ENCODE measurements at regions not wholly inside any gene's neighbourhood (a gene's known extent, or its start where the extent isn't known, plus 50 kb on each side); places are given as distances from the start of the nearest gene placed in this dataset.

DNA sequence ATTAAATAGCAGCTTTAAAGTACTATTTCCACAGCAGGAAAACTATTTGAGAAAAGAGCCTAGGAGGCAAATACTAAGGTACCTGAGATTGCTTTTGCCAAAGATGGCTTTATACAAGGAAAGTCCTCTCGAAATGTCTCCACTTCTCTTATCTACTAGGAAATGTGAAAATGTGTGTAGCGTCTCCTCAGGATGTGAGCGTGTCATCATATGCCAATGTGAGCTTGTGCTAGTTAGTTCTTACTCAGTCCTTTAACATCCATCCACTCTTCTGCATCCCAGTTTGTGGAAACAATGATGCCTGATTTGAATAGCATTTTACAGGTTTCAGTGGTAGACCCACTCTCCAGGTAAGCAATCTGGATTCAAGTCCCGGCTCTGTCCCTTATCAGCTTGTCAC is 421.0 kb downstream of the DYNC2H1 start:
- no peak for DNase-seq

DNA sequence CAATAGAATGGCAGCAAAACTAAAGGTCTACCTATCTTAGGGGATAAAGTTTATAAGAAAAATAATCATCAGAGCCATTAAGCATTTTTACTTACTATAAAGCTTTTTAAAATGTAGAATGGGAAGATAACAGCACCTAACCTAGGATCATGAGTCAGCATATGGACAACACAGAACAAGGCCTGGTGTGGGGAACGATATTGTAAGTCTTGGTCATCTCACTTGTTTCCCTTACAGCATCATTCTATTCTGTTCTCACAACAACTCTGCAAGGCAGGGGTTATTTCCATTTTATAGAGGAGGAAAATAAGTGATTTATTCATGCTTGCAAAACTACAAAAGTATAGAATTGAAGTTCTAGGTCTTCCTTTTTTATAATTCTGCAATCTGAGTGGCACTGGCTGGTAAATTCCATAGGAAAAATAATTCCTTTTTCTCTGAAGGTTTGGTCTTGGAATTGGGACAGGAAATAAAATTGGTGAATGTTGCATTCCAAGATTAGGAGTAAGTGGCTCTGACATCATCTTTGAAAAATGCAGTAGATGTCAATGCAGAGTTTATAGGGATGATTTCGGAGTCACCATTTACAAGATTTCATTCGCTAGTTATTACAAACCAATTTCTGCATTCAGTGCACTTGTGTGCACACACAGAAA is 423.0 kb downstream of the DYNC2H1 start:
- DNase-seq, result no peak

- DNase-seq, result no peak
Observed at GRCh38 chr11:103534191-103534590, 425.0 kb downstream of the DYNC2H1 start.

GRCh38 chr11:103534959-103535358 is 425.7 kb downstream of the DYNC2H1 start:
- DNase-seq, result no peak

DNA sequence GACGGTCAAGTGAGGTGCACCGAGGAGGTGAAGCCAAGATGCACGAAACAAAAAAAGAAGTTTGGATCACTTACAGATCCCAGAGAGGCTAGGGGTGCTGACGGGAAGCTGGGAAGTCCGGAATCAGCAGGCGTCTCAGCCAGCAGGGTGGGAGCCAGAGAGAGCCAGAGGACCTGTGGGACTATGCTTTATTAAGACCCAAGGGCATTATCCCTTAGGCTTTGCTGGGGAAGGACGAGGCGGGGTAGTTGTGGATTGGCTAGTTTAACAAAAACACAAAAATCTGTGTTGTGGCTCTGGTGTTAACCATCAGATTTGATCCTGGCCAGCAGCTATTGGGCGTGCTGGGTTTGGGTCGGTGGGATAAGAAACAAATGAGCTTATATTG is 427.1 kb downstream of the DYNC2H1 start:
- no peak for DNase-seq

DNA sequence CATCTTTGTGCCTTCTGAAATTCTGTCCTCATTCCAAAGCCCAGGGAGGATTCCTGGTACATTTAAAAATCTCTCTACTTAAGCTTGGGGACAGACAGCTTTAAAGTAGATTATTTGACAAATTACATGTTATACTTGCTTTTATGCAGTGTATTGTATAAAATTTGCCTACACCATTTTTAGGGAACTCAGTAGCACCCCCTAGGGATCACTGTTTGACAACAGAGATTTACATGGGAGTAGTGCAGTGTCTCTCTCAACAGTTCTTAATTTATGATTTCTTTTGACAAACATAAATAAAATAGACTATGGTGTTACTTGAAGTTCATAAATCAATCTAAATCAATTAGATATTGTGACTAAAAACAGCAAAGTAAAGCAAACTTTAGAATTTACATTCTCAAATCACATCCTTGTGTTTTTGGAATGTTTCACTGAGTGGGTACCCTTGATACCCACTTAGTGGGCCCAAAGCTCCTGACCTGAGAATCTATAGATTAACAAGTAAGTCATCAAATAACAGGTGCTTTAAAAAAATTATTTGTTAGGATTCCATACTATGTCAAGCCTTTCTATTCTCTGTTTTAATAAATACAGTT is 428.8 kb downstream of the DYNC2H1 start:
- DNase-seq, result no peak

- DNase-seq, result no peak
Observed at GRCh38 chr11:103539166-103539565, 429.9 kb downstream of the DYNC2H1 start.

DNA sequence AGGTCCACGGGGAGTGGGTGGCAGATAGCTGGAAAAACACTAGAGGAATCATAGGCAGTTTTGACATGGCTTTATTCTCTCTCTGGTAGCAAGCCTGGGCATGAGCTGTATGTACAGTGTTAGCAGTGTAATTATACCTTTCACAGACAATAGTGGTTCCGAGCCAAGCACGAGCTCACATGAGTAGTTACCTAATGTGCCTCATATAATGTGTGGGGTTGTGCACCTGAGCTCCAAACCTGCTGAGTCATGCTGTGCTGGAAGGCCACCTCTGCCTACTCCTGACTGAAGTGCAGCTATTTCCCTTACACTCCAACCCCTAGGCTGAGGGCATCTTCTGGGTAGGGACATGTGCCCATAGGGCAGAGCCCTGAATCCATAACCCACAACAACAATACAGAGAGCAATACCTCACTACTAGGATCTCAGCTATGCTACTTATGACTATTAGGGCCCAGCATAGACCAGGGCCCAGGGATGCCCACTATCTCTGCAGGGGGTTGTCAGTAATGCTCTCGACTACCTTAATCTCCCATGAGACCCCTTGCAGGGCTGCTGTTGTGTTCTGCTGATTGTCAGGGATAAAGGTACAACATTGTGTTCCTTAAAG is 432.1 kb downstream of the DYNC2H1 start:
- no peak for DNase-seq

DNA sequence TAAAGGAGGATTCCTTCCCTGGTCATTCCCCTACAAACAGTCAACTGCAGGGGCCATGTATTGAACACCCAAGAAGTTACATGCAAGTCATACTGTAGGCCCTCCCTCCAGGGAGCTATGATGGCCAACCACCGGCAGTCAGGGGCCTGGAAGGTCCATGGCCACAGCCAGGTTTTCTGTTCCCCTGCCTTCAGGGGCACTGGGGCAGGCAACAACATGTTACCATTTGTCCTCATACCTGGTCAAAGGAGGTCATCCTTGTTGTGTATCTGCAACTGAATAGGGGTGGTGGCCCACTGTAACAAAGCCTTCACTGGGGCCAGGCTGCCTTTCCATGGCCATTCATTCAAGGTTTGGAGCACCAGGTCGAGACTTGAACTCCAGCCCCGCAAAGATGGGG is 433.6 kb downstream of the DYNC2H1 start:
- DNase-seq, result no peak

- no peak for DNase-seq
Observed at GRCh38 chr11:103543456-103543855, 434.2 kb downstream of the DYNC2H1 start.

DNA sequence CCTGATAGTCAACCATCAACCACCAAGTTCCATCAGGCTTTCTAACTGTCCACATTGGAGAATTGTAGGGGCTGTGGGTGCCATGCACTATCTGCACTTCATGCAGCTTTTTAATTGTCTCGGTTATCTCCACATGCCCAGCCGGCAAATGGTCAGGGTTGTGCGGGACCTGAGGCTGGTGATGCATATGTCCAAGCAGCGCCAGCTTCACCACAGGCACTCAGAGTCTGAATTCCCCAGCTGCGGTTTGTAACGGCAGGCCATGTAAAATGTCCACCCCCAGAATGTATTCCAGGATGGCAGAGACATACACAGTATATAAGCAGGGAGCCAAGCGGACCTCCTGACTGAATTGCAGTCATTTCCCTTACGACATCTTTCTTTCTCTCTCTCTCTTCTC is 435.6 kb downstream of the DYNC2H1 start:
- DNase-seq, result no peak

- no peak for DNase-seq
Observed at GRCh38 chr11:103545551-103545950, 436.3 kb downstream of the DYNC2H1 start.

GRCh38 chr11:103546236-103546635 is 437.0 kb downstream of the DYNC2H1 start:
- DNase-seq, result no peak

- DNase-seq, result no peak
Observed at GRCh38 chr11:103547024-103547423, 437.8 kb downstream of the DYNC2H1 start.

DNA sequence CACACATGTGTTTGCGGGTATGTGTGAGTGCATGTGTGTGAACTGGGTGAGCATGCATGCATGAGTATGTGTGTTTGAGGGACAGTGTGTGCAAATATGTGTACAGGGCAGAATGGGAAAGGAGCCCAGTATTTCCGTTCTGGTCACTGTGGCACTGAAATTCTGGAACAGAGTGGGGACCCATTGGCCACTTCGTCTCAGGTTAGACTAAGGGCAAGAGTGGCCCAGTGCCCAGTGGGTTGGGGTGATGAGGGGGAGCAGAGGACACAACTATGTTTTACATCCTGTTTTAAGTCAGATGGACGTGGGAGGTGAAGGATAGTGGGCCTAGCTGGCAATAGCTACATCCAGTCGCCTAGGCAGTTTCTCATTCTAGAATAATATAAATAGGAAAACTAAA is 438.5 kb downstream of the DYNC2H1 start:
- no peak for DNase-seq

DNA sequence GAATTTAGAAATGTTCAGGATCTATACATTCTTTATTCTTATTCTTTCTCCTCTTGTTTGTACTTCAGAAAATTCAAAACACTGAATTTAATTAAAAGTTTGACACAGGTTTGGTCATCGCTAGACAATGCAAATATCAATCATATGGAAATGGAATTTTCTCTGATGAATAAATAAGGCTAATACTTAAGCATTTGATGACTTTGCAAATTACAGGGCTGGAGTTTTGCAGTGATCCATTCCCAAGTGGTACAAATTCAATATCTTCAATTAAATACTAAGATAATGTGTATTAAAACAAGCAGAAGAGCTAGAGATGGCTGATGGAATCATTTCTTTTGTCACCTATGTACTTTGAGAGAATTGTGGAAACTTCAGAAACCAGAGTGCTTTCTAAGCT is 439.6 kb downstream of the DYNC2H1 start:
- no peak for DNase-seq

GRCh38 chr11:103550811-103551210 is 441.6 kb downstream of the DYNC2H1 start:
- no peak for DNase-seq

GRCh38 chr11:103552086-103552485 is 442.9 kb downstream of the DYNC2H1 start:
- no peak for DNase-seq

DNA sequence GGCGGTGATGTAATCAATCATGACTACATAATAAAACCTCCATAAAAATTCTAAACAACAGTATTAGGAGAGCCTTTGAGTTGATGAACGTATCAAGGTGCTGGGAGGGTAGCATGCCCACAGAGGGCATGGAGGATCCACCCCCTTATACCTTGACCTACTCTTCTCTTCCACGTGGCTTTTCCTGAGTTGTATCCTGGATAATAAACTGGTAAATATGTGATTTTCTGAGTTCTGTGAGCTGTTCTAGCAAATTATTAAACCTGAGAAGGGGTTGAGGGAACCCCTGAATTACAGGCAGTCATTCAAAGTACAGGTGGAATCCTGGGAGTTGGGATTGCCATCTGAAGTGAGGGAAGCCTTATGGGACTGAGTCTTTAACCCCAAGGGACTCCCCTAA is 446.9 kb downstream of the DYNC2H1 start:
- DNase-seq, result no peak

DNA sequence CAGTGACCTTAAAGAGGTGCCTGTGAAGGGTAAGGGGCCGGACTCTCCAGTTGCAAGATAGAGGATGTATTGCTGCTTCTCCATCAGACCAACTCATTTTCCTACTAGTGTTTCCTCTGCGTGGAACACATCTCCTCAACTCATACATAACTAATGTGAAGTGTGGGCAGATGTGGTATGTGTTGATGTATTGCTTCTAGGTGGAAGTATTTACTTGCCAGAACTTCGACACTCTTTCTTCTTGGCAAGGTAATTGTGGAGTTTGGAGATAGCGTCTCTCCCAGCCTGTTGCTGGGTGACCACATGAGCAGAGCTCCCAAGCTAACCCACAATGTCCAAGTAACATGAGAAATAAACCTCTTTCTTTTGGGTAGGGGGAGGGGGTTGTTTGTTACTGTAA is 456.9 kb downstream of the DYNC2H1 start:
- DNase-seq, result no peak

- no peak for DNase-seq
Observed at GRCh38 chr11:103581760-103582159, 454.7 kb upstream of the DDI1 start.

DNA sequence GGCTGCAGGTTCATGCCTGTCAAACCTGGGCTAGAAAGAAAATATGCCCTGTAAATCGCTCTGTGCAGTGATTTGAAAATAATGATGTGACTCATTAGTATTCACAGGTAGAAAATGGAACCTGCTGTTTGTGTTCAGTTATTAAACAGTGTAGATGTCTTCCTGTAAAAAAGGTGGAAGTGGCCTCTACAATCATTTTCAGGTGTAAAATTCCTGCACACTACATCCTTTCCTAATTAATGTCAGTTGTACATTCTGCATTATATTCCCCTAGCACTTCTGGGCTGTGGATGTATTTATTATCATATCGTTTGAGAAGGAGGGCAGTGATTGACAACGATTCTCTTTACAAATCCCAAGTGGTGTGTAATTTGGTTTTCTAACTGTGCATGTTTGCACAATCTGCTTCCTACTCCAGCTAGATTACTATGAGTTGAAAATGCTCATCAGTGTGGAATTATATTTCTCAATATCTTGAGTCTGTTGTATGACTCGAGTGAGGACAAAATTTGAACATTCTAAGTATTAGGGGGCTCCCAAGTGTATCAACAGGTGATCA is 454.0 kb upstream of the DDI1 start:
- DNase-seq, result no peak

- DNase-seq, result no peak
Observed at GRCh38 chr11:103584021-103584420, 452.4 kb upstream of the DDI1 start.

- DNase-seq, result no peak
Observed at GRCh38 chr11:103584720-103585119, 451.7 kb upstream of the DDI1 start.
